Suprapubic skin (tissue), 4 donors: ENCODE measurements at regions not wholly inside any gene's neighbourhood (a gene's known extent, or its start where the extent isn't known, plus 50 kb on each side); places are given as distances from the start of the nearest gene placed in this dataset.

Experiments
- CTCF ChIP-seq, 2 donors: fragments of 200-600 bp in 1 of 2; fragments of 450-650 bp in 1 of 2; sonication (generic) in 1 of 2; IDR thresholded peaks; one replicate each; pipeline ENCODE4 v1.5.1; 2016 to 2019; ENCODE audit warnings: antibody characterized with exemption in 2 of 2, mild to moderate bottlenecking in 1 of 2, moderate library complexity in 1 of 2
- EP300 ChIP-seq: sonication (generic); formaldehyde crosslinking; IDR thresholded peaks from one replicate; pipeline ENCODE4 v1.6.1; 2017; ENCODE audit warnings: antibody characterized with exemption
- POLR2A ChIP-seq, 2 donors: fragments of 450-650 bp; IDR thresholded peaks; one replicate each; pipeline ENCODE4 v1.6.1; 2017; ENCODE audit warnings: antibody characterized with exemption in 2 of 2, mild to moderate bottlenecking in 2 of 2, moderate library complexity in 2 of 2
- POLR2AphosphoS5 ChIP-seq, 3 donors: sonication (generic); formaldehyde crosslinking; IDR thresholded peaks; one replicate each; pipeline ENCODE4 v1.6.1; 2017; ENCODE audit warnings: antibody characterized with exemption in 3 of 3

- TF ChIP-seq POLR2A (IDR thresholded peaks at IDR 0.05) (no peak), CTCF (IDR thresholded peaks at IDR 0.05) (no peak), POLR2AphosphoS5 (IDR thresholded peaks at IDR 0.05) (no peak), EP300 (no peak)
Measured at GRCh38 chr9:16028548-16028947, 475.7 kb downstream of the CCDC171 start.
